ENCODE measurements at regions not wholly inside any gene's neighbourhood (a gene's known extent, or its start where the extent isn't known, plus 50 kb on each side); places are given as distances from the start of the nearest gene placed in this dataset.

DNA sequence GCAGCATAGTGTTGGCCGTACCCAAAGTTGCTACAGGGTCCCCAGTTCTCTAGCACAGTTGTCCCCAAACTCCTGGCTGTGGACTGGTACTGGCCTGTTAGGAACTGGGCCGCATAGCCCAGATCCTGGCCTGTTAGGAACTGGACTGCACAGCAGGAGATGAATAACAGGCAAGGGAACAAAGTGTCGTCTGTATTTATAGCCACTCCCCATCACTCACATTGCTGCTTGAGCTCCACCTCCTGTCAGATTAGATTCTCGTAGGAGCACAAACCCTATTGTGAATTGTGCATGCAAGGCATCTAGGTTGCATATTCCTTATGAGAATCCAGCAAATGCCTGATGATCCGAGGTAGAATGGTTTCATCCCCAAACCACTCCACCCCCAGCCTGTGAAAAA, 604.0 kb upstream of the LMCD1 start:
- DNase-seq (ENCODE audit: low spot score), result no peak

DNA sequence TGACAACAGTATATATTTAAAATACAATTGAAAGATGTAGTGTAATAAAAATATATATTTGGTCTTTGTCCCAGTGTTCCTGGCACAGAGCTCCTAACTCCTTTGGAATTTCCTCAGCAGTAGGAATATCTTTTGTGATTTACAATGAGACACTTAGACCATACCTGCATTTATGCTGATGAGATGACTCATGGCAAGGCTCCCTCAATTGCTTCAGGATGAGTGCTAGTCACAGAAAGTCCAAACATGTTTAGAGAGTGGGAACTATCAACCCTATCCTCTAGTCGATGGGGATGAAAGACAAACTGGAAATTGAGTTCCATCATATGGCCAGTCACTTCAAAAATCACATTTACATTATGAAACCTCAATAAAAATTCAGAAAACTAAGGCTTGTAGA, 588.3 kb upstream of the LMCD1 start:
- DNase-seq (ENCODE audit: low spot score), result no peak

DNA sequence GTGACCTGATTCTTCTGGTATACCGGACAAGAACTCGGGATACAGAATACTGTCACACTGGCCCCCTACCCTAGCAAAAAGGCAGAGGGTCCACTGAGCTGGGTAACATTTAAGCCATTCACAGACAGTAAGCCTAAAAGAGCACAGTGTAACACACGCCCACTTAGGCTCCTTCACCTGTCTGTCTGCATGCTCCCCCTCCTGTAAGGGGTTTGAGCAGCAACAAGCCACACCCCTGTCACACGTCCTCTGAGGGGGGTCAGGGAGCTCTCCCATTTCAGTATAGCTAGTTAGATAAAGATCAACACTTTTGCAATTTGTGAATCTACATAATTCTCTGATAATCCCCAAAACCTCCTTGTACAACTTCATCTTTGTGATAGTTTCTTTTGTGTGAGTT, 586.3 kb upstream of the LMCD1 start:
- DNase-seq (ENCODE audit: low spot score), result no peak

DNA sequence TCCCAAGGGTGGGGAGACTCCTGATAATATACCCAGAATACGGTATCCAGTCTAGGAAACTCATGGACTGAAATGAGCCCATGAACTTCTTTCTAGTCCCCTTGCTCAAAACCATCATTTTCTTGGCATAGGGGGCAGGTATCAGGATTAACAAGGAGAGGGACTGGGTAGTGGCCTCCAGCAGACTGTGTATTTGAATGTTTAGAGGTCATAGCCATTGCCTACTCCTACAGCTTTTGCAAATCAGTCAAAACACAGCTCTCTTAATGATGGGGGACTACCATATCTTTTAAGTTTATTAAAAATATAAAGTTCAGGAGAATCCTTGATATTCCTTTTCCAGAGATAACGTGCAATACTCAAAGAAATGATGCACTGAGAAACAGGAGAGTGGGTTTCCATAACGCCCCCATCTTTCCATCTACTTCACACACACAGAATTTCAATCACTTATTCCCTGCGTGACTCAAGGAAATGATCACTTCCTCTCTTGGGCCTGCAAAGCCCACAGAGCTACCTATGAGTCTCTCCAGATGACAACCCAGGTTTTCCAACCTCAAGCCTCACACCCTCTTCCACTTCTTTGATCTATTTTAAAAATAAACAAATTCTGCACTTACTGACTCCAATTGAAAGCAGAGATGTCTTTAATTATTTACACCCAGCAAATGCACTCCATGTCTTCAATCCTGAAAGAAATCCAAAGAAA, 584.0 kb upstream of the LMCD1 start:
- no peak for DNase-seq (ENCODE audit: low spot score)

DNA sequence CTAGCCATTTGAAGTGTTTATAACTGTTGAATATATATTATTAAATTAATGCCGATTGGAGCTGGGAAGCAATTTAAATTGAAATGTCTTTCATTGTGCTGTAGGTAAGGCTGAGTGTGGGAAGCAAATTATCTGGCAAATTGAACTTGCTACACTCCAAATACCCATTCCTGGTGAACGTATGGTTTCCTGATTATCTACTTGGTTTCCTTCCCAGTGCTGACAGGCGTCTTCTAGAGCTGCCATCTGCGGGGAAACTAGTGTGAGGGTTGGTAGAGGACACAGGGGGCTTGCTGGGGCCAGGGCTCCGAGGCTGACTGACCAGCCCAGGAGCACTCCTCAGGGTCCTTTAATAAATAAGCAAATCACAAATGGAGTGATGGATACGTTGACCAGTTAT, 581.4 kb upstream of the LMCD1 start:
- DNase-seq (ENCODE audit: low spot score), result no peak

DNA sequence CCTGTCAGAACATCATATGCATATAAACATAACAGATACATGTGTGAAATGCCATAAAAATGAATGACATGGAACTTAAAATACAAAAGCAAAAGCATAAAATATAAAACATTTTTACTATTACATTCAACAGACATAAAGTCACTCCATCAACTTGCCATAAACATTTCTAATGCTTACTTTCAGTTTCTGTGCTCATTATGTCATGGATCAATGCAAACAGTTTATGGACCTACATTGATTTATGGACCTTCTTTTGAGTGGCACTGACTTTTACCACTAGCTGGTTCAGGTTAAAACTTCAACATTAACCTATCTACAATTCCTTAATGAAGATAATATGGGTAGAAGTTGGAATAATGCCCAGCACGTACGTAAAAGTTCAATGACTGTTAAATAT, 577.4 kb upstream of the LMCD1 start:
- no peak for DNase-seq (ENCODE audit: low spot score)

DNA sequence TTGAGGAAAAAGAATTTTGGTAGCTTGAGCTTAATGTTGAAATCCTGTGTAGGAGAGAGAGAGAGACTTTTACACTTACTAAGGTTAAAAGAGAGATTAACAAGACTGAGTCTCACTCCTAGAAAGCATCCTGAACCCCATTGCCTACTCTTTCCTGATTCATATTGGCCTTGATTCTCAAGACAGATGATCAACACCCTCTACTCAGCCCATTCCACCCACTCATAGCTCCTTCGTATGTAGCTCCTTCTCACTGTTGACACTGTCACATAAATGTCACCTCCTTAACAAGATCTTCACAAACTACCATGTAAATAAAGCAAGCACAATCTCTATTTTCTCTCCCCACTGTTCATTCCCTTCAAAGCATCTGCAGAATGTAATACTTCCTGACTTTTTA, 574.6 kb upstream of the LMCD1 start:
- no peak for DNase-seq (ENCODE audit: low spot score)

DNA sequence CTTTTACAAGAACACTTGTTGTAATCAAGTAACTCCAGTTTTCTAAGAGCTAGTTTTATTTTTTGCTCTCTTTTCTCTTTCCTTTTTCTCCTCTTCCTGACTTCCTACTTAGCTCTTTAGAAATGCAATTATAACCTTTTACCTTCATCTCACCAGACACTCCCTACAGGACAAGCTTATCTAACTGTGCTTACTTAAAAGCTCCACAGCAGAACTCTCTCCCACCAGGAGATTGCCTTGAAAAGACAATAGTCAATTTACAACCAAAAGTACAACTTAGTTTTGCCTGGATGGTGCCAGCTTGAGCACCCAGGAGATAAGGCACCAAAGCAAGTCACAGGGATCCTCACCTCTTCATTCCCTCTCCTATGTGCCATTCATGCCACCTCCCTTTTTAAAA, 573.8 kb upstream of the LMCD1 start:
- DNase-seq (ENCODE audit: low spot score), result no peak

DNA sequence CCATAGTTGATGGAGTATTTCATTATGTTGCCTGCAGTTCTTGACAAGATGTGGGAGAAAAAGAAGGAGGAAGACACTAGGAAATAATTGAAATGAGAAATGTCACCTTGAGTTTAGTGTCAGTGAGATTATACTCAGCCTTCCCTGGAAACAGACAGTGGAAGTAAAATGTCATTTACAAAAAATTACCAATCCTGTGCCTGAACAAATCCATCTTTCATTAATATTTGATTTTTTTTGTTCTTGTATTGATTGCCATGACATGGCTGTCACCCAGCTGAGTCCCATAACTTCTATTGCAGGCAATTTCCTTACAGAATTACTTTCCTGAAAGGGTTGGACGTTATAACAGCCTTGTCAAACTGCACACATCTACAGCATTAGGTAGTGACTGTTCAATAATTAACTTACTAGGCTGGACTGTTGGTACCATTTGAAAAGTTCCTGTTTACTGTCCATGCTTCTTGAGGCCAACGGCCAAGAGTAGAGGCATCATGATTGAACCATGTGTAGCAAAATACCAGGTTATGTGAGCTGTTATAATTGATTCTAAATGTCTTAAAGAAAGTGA, 572.2 kb upstream of the LMCD1 start:
- no peak for DNase-seq (ENCODE audit: low spot score)

DNA sequence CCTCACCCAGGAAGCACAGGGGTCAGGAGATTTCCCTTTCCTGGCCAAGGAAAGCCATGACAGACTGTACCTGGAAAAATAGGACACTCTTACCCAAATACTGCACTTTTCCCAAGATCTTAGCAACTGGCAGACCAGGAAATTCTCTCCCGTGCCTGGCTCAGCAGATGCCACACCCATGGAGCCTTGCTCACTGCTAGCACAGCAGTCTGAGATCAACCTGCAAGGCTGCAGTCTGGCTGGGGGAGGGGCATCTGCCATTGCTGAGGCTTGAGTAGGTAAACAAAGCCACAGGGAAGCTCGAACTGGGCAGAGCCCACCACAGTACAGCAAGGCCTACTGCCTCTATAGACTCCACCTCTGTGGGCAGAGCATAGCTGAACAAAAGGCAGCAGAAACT, 567.3 kb upstream of the LMCD1 start:
- no peak for DNase-seq (ENCODE audit: low spot score)

DNA sequence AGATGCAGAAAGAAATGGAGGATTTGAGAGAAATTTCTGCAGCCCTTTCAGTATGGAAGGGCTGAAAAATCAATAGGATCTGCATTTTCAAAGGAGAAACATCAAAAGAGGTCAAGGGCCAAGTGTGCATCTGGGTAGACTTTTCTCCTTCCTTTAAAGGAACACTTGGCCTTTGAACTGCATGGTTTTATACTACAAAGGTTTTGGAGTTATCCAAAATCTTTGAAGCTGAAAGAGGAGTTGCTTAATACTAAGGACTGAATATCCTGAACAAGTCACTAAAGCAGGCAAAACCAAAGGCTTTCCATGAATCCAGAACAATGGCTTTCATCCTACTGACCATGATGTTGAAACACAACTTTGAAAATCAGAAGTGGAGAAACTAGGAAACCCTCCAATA, 553.7 kb upstream of the LMCD1 start:
- no peak for DNase-seq (ENCODE audit: low spot score)

DNA sequence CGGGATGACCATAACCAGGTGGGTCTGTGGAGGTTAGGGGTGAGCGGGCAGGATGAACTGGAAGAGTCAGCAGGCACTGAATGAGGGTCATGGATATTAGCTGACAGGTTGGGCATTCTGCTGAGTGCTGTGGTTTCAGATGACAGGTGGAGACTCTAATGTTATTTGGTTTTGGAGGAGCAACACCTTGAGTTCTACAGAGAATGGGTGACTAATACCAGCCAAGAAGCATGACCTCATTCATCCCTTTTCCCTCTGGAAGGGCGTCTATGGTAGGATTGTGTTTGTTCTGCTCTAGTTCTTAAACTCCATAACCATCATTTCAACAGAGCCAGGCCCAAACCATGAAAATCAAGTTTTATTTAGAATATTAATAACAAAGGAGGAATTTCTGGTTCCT, 550.7 kb upstream of the LMCD1 start:
- DNase-seq (ENCODE audit: low spot score), result no peak

DNA sequence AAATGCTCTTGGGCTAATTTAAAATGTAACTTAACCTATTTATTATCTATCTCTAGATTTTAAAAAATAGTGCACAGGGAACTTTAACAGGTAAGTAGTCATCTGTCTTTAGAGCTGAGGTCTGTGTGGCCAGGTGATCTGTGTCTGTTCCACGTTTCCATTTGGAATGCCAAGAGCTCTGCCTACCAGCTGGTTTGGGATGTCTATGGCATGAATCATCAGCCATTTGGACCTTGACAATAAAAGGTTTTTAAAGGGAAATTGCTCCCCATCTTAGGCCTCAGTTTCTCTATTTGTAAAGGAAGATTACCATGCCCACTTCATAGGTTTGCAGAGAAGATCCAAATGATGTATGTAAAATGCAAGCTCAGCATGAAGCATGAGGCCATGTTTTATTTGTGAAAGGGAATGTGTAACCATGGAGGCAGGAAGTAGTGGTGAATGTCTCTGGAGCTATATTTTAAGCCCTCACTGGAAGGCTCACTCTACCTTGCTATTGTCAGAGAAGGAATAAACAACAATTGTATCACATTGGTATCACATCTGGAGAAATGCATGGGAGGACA, 548.1 kb upstream of the LMCD1 start:
- no peak for DNase-seq (ENCODE audit: low spot score)

DNA sequence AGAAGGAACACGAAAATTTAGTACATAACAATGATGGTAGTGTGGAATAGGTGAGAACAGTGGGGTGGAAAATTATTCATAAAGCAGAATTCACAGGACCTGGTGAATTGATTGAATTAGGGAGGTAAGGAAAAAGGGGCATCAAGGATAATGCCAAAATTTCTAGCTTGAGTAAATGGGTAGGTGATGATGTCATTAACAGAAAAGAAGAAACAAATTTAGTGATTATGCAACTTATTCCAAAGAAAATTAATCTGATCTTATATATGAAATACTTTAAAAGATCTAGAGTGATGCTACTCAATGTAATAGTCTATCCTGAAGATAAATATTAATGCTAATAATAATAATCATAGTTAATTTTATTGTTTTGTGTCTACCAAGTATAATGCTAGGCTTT, 544.6 kb upstream of the LMCD1 start:
- DNase-seq (ENCODE audit: low spot score), result no peak

DNA sequence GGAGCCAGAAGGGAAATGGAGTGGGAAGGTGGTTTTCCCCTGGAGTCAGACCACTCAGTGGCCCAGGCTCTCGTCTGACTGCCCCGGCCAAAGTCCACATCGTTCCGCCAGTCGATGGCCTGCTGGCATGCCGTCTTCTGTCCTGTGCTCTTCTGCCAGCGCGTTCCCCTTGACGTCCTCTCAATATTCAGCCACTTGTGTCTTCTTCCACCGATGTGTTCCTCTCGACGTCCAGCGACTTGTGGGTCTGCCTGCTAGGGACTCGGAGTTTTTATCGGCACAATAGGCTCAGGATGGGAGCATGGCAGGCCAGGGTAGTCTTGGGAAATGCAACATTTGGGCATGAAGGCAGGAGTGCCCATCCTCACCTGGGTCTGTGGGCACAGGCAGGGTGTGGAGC, 542.5 kb upstream of the LMCD1 start:
- DNase-seq (ENCODE audit: low spot score), result no peak

DNA sequence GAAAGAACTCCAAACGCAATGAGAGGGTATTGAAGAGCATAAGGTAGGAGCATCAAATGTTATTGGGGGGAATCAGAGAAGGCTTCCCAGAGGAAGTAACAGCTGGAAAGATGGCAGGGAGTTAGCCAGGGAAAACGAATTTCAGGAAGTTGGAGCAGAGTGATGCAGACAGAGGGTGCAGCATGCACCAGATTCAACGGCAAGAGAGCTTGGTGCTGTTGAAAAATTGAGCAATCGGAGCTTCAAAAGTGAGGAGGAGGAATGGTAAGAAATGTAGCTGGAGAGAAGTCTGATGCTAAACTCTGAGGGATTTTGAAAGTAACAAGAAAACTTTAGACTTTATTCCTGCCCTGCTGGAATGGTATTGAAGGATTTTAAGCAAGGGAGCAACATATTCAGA, 541.0 kb upstream of the LMCD1 start:
- no peak for DNase-seq (ENCODE audit: low spot score)

DNA sequence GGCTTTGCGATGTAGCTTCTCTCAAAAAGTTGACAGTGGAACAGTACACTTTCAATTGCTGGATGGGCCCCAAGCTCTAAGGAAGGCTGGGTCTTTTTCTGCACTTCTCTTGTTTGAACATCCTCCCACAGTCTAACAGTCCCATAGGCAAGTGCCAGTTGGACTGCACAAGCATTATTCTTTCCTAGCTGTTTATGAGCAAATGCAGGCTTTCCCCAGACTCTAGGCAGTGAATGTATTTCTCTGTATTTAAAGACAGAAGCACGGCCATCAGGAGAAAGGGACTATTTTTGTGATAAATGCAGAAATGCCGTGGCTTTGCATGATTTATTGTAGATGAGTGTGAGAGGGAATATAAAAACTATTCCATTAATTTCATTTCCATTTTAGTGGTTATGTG, 539.3 kb upstream of the LMCD1 start:
- DNase-seq (ENCODE audit: low spot score), result no peak

DNA sequence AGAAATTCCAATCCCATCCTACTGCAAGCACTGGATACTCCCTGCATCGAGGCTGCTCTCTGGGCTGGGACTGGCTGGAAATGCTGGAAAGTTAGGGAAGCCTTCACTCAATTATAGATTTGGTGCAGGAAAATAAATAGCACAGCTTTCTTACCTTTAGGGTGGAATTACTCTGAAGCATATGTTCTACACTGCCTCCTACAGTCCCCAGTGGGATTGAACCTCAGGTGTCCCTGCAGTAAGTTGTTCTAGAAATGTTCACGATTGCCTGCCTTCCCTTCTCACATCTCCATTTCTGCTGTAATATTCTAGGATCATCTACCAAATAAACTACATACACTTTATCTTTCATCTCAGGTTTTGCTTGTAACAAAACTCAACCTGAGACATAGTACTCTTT, 536.7 kb upstream of the LMCD1 start:
- DNase-seq (ENCODE audit: low spot score), result no peak

DNA sequence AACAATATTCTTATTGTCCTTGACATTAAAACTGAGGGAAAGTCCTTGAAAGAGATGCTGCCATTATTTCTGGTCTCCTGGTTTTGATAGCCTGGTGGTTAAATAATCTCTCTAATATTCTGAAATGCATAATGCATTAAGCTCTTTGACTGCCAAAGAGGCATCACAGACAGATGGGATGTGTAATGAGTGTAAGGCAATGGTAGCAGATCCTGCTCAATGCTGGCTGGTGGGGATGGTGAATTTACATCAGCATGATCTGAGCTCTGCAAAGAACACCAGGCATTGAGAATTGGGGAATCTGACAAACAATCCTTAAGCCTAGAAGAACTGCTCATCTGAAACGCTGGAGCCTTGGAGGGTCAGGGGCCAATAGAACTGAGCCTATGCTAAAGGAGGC, 528.6 kb upstream of the LMCD1 start:
- no peak for DNase-seq (ENCODE audit: low spot score)

DNA sequence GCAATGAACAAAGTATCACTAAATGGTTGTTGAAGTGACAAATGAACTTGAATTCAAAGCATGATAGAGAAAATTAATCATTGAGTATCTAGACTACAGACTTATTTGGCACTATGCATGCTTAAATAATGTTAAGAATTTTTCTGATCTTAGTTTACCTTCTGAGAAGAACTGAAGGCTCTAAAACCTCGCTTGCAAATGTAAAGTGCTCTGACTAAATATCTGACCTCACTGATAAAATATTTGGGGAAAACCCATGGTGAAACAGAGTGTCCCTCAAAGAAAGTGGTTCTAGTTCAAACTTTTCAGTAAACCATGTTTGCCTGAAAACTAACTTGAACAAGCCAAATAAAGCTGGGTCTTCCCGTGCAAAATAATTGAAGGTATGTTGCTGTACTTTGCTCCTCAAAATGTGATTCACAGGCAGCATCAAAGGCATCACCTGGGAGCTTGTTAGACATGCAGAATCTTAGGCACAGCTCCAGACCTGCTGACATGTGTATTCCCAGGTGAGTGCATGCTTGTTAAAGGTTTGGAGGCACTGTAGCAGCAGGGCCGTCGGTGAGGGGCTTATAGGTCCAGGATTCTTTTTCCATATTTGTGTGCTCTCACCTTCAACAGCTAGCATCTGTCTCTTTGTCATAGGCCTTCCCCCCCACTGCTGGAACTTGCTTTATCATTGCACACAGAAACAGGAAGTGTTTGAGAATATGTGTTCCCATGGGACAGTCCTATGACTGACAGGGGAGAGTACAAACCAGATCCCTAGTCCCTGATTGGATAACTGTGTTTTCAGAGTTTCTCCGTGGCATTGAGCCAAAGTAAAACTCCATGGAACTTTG, 524.2 kb upstream of the LMCD1 start:
- peak; percentile 26 for DNase-seq (ENCODE audit: low spot score)

DNA sequence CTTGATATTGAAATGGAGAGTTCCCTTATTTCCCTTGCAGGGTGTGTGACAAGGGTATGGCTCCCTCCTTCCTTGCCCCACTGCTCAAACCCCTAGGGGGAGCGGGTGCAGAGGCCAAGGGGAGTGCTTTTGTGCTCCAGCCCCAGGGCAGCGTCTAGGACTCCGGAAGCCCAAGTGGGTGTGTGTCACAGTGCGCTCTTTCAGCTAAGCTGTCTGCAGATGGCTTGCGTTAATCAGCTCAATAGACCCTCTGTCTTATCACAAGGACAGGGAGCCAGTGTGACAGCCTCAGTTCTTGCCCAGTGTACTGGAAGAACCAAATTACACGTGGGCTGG, 523.6 kb upstream of the LMCD1 start:
- DNase-seq (ENCODE audit: low spot score), result peak; percentile 13

DNA sequence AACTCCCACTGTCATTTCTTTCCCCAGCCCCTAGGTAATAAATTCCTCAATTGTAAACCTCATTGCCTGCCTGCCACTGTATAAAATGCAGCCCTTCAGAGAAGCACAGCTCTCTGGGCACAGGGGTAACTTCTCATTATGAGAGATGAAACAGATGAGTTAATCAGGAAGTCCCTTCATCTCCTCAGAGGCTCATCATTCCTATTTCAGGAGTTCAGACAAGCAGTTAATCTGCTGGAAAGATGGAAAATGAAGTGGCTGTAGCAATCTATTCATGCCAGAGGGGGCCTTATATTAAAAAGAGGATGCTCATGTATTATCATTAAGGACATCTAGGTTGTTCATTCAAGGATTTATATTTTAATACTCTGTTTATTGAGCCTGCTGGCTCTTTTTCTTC, 519.5 kb upstream of the LMCD1 start:
- DNase-seq (ENCODE audit: low spot score), result no peak

DNA sequence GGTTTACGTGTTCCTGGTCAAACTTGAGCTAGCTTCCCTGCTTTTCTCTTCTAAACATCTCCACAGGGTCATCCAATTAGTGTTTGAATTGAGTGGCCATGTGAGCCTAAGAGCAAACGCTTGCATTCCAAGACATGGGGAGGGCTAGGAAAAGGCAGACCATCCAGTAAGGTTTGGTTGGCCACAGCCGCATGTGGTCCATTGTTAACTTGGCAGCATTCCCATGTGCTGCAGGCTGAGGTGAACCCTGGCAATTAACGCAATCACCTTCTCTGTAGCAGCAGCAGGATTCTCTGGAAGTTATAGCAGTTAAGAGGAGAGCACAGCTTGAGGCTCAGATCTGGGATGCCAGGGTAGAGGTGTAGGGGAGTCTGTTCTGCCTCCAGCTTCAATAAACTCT, 502.2 kb upstream of the LMCD1 start:
- no peak for DNase-seq (ENCODE audit: low spot score)

Data from SK-N-DZ (cell line).